ENCODE measurements at regions not wholly inside any gene's neighbourhood (a gene's known extent, or its start where the extent isn't known, plus 50 kb on each side); places are given as distances from the start of the nearest gene placed in this dataset.
"Not testable (repeated sequence)": the region's sequence is repeated elsewhere in the genome, so short reads cannot be mapped to it uniquely, and the experiment has no call there.

DNA sequence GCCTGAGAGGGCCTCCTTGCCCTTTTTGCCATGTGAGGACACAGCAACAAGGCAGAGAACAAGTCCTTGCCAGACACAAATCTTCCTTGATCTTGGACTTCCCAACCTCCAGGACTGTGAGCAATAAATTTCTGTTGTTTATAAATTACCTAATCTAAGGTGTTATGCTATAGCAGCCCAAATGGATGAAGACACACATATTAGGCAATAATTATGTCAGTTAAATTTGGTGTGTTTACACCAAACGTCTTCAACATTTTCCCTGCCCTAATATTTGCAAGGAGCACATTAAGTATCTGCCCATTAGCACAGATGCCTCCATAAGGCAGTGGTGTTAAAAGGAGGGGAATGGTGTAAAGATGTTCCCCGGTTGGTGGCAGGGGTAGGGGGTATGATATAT lies 94.8 kb downstream of the ETS2 start:
- no peaks in the 10 kb centered on the region for H3K36me3 ChIP-seq (replicated peaks in 1 of 2; ENCODE audit: insufficient read depth in 1 of 2, low read depth in 2 of 2)
- no peaks in the 10 kb centered on the region for H3K27me3 ChIP-seq
- intact Hi-C loops (cut with DNase I): no loop called here
- H3K9me3 ChIP-seq: no peaks in the 10 kb centered on the region
- TF ChIP-seq, protein P1, sequence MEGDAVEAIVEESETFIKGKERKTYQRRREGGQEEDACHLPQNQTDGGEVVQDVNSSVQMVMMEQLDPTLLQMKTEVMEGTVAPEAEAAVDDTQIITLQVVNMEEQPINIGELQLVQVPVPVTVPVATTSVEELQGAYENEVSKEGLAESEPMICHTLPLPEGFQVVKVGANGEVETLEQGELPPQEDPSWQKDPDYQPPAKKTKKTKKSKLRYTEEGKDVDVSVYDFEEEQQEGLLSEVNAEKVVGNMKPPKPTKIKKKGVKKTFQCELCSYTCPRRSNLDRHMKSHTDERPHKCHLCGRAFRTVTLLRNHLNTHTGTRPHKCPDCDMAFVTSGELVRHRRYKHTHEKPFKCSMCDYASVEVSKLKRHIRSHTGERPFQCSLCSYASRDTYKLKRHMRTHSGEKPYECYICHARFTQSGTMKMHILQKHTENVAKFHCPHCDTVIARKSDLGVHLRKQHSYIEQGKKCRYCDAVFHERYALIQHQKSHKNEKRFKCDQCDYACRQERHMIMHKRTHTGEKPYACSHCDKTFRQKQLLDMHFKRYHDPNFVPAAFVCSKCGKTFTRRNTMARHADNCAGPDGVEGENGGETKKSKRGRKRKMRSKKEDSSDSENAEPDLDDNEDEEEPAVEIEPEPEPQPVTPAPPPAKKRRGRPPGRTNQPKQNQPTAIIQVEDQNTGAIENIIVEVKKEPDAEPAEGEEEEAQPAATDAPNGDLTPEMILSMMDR (IDR thresholded peaks at IDR 0.05): no peak
- TF ChIP-seq POLR2A (IDR thresholded peaks at IDR 0.05): no peak
- 48 to 69% methylated on average over 2 of the region's 2 CpGs for WGBS, 2 donors
- no peak overlapping the region for H3K4me3 ChIP-seq
- no peak for ATAC-seq
- peaks cover 8% of the 10 kb centered on the region for H3K4me1 ChIP-seq
- no peak for DNase-seq
- no peak overlapping the region for H3K27ac ChIP-seq

DNA sequence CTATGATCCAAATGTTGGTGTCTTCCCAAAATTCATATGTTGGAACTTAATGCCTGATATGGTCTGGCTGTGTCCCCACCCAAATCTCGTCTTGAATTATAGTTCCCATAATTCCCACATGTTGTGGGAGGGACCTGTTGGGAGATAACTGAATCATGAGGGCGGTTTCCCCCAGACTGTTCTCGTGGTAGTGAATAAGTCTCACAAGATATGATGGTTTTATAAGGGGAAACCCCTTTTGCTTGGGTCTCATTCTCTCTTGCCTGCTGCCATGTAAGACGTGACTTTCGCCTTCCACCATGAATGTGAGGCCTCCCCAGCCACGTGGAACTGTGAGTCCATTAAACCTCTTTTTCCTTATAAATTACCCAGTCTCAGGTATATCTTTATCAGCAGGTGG lies 94.3 kb downstream of the ETS2 start:
- WGBS, 2 donors: 72 to 77% methylated on average over 6 of the region's 6 CpGs
- ATAC-seq; DNase-seq; intact Hi-C loops (cut with DNase I); H3K36me3 ChIP-seq (replicated peaks in 1 of 2; ENCODE audit: insufficient read depth in 1 of 2, low read depth in 2 of 2); H3K27me3 ChIP-seq; H3K4me3 ChIP-seq; H3K4me1 ChIP-seq; H3K27ac ChIP-seq; H3K9me3 ChIP-seq: not testable (repeated sequence)

DNA sequence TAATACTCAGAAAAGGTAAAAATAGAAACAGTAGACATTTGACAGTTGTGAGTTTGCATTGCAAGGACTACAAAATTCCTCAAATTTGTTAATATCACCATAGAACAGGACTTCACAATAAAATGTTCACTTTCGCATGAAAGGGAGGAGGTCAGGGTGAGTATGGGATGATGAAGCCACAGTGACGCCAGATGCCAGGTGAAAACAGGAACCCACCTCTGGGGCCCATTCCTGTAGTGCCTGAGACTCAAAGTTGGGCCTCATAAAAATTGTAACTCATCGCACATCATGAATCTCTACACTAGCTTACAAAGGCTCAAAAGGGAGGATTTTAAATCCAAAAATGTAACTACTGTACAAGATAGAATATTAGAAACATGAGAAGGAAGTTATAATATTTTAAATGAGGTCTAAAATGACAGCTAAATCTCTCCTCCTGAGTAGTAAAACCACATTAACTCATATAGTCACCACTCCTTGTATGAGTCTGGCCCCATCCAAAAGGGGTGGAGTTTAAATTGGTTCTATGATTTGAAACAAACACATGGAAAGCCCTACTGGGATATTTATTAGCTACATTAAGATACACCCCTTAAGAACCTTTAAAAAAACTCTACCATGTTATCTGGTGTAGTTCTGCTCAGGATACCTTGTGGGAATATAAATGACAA lies 93.7 kb downstream of the ETS2 start:
- ATAC-seq (no peak), DNase-seq (no peak)
- H3K36me3 ChIP-seq (replicated peaks in 1 of 2; ENCODE audit: insufficient read depth in 1 of 2, low read depth in 2 of 2): no peaks in the 10 kb centered on the region
- H3K27me3 ChIP-seq: no peaks in the 10 kb centered on the region
- WGBS, 2 donors: 55 to 82% methylated on average over 3 of the region's 3 CpGs
- H3K4me3 ChIP-seq: no peak overlapping the region
- TF ChIP-seq, protein P1 (IDR thresholded peaks at IDR 0.05): no peak
- TF ChIP-seq POLR2A (IDR thresholded peaks at IDR 0.05): no peak
- H3K9me3 ChIP-seq: no peaks in the 10 kb centered on the region
- H3K4me1 ChIP-seq: peaks cover 8% of the 10 kb centered on the region
- no peak overlapping the region for H3K27ac ChIP-seq
- intact Hi-C loops (cut with DNase I): no loop called here

DNA sequence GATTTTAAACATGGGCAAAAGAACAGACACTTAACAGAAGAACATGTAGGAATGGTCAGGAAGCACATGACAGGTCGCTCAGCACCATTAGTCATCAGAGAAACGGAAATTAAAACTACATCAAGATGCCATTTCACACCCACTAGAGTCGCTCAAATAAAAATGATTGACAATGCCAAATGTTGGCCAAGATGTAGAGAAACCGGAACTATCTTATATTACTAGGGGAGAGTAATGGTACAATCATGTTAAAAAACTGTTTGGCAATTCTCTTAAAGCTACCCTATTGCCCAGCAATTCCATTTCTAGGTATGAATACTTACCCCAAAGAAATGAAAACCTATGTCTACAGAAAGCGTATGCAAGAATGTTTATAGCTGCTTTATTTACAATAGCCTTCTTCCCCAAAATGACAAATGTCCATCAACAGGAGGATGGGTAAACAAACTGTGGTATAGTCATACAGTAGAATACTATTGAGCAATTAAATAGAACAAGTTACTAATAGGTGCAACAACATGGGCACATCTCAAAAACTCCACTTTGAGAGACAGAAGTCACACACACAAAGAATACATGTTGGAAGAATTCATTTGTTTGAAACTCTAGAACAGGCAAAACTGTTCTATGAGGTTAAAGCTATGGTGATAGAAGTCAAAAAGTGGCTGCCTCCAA lies 92.8 kb downstream of the ETS2 start:
- Histone ChIP-seq H3K9me3 (no peaks in the 10 kb centered on the region), H3K36me3 (replicated peaks in 1 of 2; ENCODE audit: insufficient read depth in 1 of 2, low read depth in 2 of 2) (no peaks in the 10 kb centered on the region), H3K27me3 (no peaks in the 10 kb centered on the region), H3K4me1 (peaks cover 8% of the 10 kb centered on the region), H3K27ac (no peak overlapping the region), H3K4me3 (no peak overlapping the region)
- intact Hi-C loops (cut with DNase I): no loop called here
- no peak for TF ChIP-seq POLR2A (IDR thresholded peaks at IDR 0.05)
- TF ChIP-seq, protein P1 (IDR thresholded peaks at IDR 0.05): no peak
- DNase-seq (no peak), ATAC-seq (no peak)
- 61 to 66% methylated on average over 5 of the region's 5 CpGs for WGBS, 2 donors

DNA sequence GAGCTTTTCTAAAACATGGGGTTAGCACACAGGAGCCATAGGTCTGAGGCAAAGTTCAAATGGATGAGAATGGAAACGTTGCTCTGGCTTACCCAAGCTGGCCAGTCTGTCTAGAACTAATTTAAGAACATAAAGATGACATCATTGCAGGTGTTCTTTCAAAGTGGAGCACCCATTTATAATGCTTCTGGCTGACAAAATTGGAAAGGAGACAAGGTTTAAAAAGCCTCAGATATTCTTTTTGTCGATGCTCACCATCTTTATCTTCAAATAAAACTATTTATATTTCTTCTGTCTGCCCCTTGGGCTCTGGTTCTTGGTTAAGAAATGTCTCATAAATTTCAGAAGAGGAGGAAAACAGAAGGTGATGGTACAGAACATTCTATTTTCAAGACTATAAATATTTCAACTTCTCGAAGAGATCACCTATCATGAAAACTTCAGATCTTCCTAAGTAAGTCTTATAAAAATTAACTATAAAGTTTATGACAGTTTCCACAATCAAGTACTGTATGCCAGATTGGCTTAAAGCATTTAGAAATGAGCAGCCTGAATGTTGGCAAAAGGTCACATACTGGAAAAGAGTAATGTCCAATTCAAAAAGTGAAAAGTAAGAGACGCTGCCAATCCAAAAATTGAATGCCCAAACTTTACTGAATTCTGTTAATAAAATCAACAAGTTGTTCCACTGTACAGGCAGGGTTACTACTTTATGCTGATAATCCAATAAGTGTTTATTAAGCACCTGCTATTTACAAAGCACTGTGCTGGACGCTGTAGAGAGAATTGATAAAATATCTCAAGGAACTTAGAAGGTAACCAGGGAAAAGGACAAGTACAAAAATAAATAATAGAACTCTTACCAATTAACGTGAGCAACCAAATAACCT lies 92.0 kb downstream of the ETS2 start:
- Histone ChIP-seq H3K27ac (no peak overlapping the region), H3K9me3 (no peaks in the 10 kb centered on the region), H3K27me3 (no peaks in the 10 kb centered on the region), H3K36me3 (replicated peaks in 1 of 2; ENCODE audit: insufficient read depth in 1 of 2, low read depth in 2 of 2) (no peaks in the 10 kb centered on the region), H3K4me1 (peaks cover 8% of the 10 kb centered on the region), H3K4me3 (no peak overlapping the region)
- 38% methylated on average over 6 of the region's 6 CpGs for WGBS, 2 donors
- intact Hi-C loops (cut with DNase I): no loop called here
- DNase-seq: no peak
- no peak for ATAC-seq
- TF ChIP-seq, protein P1 (IDR thresholded peaks at IDR 0.05): no peak
- no peak for TF ChIP-seq POLR2A (IDR thresholded peaks at IDR 0.05)

Data from body of pancreas (tissue), 4 donors.